Heart right ventricle (tissue), 16 donors: ENCODE measurements at regions not wholly inside any gene's neighbourhood (a gene's known extent, or its start where the extent isn't known, plus 50 kb on each side); places are given as distances from the start of the nearest gene placed in this dataset.
A peak's percentile ranks its signal among the peaks of the same experiment; 100 is the strongest.

Source experiments
- ATAC-seq, 8 donors: fragments of 200-7000 bp; cut with Tn5 transposase; one replicate each; pipeline ENCODE4 v1.9.1; 2020; ENCODE audit warnings: mild to moderate bottlenecking in 8 of 8, moderate library complexity in 8 of 8, moderate number of reproducible peaks in 1 of 8
- DNase-seq, 2 donors: peaks; one replicate each; pipeline ENCODE4 v3.0.0-alpha.2; 2020
- H3K27ac ChIP-seq, 10 donors: fragments of 200-600 bp; sonication (generic) in 2 of 10; one replicate each; pipeline versions ENCODE4 v1.5.0 to v1.8.0; 2020 to 2022; ENCODE audit warnings: mild to moderate bottlenecking in 3 of 10
- H3K27me3 ChIP-seq, 7 donors: fragments of 200-600 bp; one replicate each; pipeline ENCODE4 v1.8.0; 2021 to 2022; ENCODE audit warnings: mild to moderate bottlenecking in 2 of 7
- H3K36me3 ChIP-seq, 9 donors: fragments of 200-600 bp; sonication (generic) in 1 of 9; one replicate each; pipeline versions ENCODE4 v1.5.0 to v1.8.0; 2020 to 2022; ENCODE audit warnings: mild to moderate bottlenecking in 2 of 9
- H3K4me1 ChIP-seq, 9 donors: fragments of 200-600 bp; sonication (generic) in 1 of 9; one replicate each; pipeline versions ENCODE4 v1.5.0 to v1.8.0; 2020 to 2022; ENCODE audit warnings: mild to moderate bottlenecking in 4 of 9
- H3K4me3 ChIP-seq, 10 donors: fragments of 200-600 bp; sonication (generic) in 2 of 10; one replicate each; pipeline versions ENCODE4 v1.5.0 to v1.8.0; 2020 to 2022; ENCODE audit warnings: mild to moderate bottlenecking in 7 of 10, moderate library complexity in 2 of 10
- H3K9me3 ChIP-seq, 11 donors: fragments of 200-600 bp in 10 of 11; sonication (generic) in 2 of 11; one replicate each; pipeline versions ENCODE4 v1.5.0 to v1.8.0; 2013 to 2022; ENCODE audit warnings: mild to moderate bottlenecking in 2 of 11, control low read depth in 1 of 11, moderate library complexity in 1 of 11
- CTCF ChIP-seq, 9 donors: fragments of 200-600 bp; sonication (generic) in 2 of 9; IDR thresholded peaks; one replicate each; pipeline versions ENCODE4 v1.5.0 to v1.8.0; 2021 to 2022; ENCODE audit warnings: antibody characterized with exemption in 9 of 9, mild to moderate bottlenecking in 5 of 9, moderate library complexity in 1 of 9
- WGBS, 2 donors: extraction: QIAGEN DNeasy Blood & Tissue Kit; methylation state at CpG; one replicate each; pipeline ENCODE4 v1.1.7; 2013; ENCODE audit warnings: inconsistent platforms in 1 of 2; 5-methylcytosine and 5-hydroxymethylcytosine counted together
- intact Hi-C, 10 donors: fragments of 100-400 bp; cut with DNase I; formaldehyde crosslinking; loops; one replicate each; pipeline versions ENCODE4 v1.11.1 to v1.14.2; 2022
- donor health status: Arrhythmogenic right ventricular cardiomyopathy.
- donor health status: ischemic (EF 13 %, LVEDD 7.1; RV severe dilation, severe dysfunction).
- donor health status: healthy with polysubstance abuse.
- donor health status: DM: no; HTN: yes; CAD: no.
- donor health status: DM: no; HTN: no; CAD: no.
- donor health status: ischemic (EF 25% LVEDD 6.9; RV normal size, moderate dysfunction).
- donor health status: ischemic (EF 25% LVEDD 5.7; RV mildly dilated, moderate dysfunction).
- donor health status: healthy.
- donor health status: DM: yes; HTN: yes; CAD: no.
- donor health status: Ischemic cardiomyopathy.
- donor health status: ischemic (EF 35%, LVEDD 5.7; RV mildly dilated, moderate dysfunction).
- donor health status: nonischemic (EF 11% LVEDD 7.7; RV severe dilation, severe dysfunction).
- donor health status: DM: yes; HTN: yes; CAD: no.
- donor health status: PGD.
- donor health status: ischemic (EF 29% LVEDD 5.4; RV normal size, mild dysfunction).
- donor health status: nonischemic (EF 23%, LVEDD 6.1; RV moderate dilation, normal function).

- ATAC-seq (peak in 1 of 8 donors; percentile 23), DNase-seq (no peak)
- 69 to 74% methylated on average over 28 of the region's 28 CpGs for WGBS, 2 donors
- H3K9me3 ChIP-seq = no peaks in the 10 kb centered on the region
- H3K27ac ChIP-seq = no peak overlapping the region
- peaks cover 0 to 1% (median 0%) of the 10 kb centered on the region in 7 donors for H3K27me3 ChIP-seq
- H3K4me1 ChIP-seq = peaks cover 0 to 8% (median 0%) of the 10 kb centered on the region in 9 donors
- intact Hi-C loops = loop anchor here in 1 of 10 donors (10.0 kb wide), 1 partner anchor 47 kb away; no protein-coding TSS in a partner anchor
- H3K4me3 ChIP-seq = no peak overlapping the region
- H3K36me3 ChIP-seq = no peaks in the 10 kb centered on the region
- no peak for TF ChIP-seq CTCF (IDR thresholded peaks at IDR 0.05)
Observed at GRCh38 chr9:129561594-129562281, 59.2 kb downstream of the C9orf50 start.

GRCh38 chr9:129560881-129561306 lies 60.0 kb downstream of the C9orf50 start:
- H3K27ac ChIP-seq = no peak overlapping the region
- WGBS, 2 donors = 88% methylated on average over 13 of the region's 13 CpGs
- H3K4me1 ChIP-seq = peaks cover 0 to 8% (median 0%) of the 10 kb centered on the region in 9 donors
- no peak for TF ChIP-seq CTCF (IDR thresholded peaks at IDR 0.05)
- DNase-seq (no peak), ATAC-seq (no peak)
- intact Hi-C loops = loop anchor here in 1 of 10 donors (10.0 kb wide), 1 partner anchor 46 kb away; no protein-coding TSS in a partner anchor
- H3K4me3 ChIP-seq = no peak overlapping the region
- H3K27me3 ChIP-seq = no peaks in the 10 kb centered on the region
- no peaks in the 10 kb centered on the region for H3K36me3 ChIP-seq
- no peaks in the 10 kb centered on the region for H3K9me3 ChIP-seq

GRCh38 chr9:129559506-129559881 lies 61.4 kb downstream of the C9orf50 start:
- H3K4me1 ChIP-seq = peaks cover 0 to 10% (median 0%) of the 10 kb centered on the region in 9 donors
- intact Hi-C loops = loop anchor here in 1 of 10 donors (10.0 kb wide), 1 partner anchor 55 kb away; no protein-coding TSS in a partner anchor
- DNase-seq (no peak), ATAC-seq (no peak)
- no peaks in the 10 kb centered on the region for H3K9me3 ChIP-seq
- WGBS, 2 donors = 96% methylated on average over 4 of the region's 4 CpGs
- H3K36me3 ChIP-seq = no peaks in the 10 kb centered on the region
- H3K27me3 ChIP-seq = no peaks in the 10 kb centered on the region
- no peak for TF ChIP-seq CTCF (IDR thresholded peaks at IDR 0.05)
- no peak overlapping the region for H3K27ac ChIP-seq
- H3K4me3 ChIP-seq = no peak overlapping the region

- DNase-seq = no peak
- Histone ChIP-seq H3K9me3 (no peaks in the 10 kb centered on the region), H3K4me1 (peaks cover 0 to 14% (median 0%) of the 10 kb centered on the region in 9 donors), H3K4me3 (no peak overlapping the region), H3K36me3 (no peaks in the 10 kb centered on the region), H3K27ac (no peak overlapping the region), H3K27me3 (no peaks in the 10 kb centered on the region)
- WGBS, 2 donors = 68 to 71% methylated on average over 20 to 21 of the region's 21 CpGs
- no peak for TF ChIP-seq CTCF (IDR thresholded peaks at IDR 0.05)
- intact Hi-C loops = loop anchor here in 1 of 10 donors (10.0 kb wide), 1 partner anchor 54 kb away; no protein-coding TSS in a partner anchor
- peak in 2 of 8 donors; percentile 20 to 27 for ATAC-seq
Observed at GRCh38 chr9:129558551-129559505, 62.1 kb downstream of the C9orf50 start.
